ENCODE measurements at regions not wholly inside any gene's neighbourhood (a gene's known extent, or its start where the extent isn't known, plus 50 kb on each side); places are given as distances from the start of the nearest gene placed in this dataset.
"Not testable (repeated sequence)": the region's sequence is repeated elsewhere in the genome, so short reads cannot be mapped to it uniquely, and the experiment has no call there.

DNA sequence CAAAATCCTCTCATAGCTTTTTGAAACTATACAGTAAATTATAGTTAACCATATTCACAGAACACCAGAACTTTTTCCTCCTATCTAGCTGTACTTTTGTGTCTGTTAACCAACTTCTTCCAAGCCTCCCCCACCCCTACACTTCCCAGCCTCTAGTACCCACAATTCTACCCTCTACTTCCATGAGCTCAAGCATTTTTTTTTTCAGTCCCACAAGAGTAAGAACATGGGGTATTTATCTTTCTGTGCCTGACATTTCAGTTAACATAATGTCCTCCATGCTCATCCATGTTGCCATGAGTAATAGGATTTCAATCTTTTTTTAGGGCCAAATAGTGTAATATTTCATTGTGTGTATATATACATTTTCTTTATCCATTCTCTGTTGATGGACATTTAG lies 128.3 kb upstream of the MAN2A1 start:
- H3K27me3 Mint-ChIP-seq (ENCODE audit: low read depth), result no peaks in the 10 kb centered on the region
- H3K4me3 Mint-ChIP-seq, result no peak overlapping the region
- peaks cover 10% of the 10 kb centered on the region for H3K4me1 Mint-ChIP-seq
- H3K27ac Mint-ChIP-seq, result no peak overlapping the region
- TF ChIP-seq, protein P1, sequence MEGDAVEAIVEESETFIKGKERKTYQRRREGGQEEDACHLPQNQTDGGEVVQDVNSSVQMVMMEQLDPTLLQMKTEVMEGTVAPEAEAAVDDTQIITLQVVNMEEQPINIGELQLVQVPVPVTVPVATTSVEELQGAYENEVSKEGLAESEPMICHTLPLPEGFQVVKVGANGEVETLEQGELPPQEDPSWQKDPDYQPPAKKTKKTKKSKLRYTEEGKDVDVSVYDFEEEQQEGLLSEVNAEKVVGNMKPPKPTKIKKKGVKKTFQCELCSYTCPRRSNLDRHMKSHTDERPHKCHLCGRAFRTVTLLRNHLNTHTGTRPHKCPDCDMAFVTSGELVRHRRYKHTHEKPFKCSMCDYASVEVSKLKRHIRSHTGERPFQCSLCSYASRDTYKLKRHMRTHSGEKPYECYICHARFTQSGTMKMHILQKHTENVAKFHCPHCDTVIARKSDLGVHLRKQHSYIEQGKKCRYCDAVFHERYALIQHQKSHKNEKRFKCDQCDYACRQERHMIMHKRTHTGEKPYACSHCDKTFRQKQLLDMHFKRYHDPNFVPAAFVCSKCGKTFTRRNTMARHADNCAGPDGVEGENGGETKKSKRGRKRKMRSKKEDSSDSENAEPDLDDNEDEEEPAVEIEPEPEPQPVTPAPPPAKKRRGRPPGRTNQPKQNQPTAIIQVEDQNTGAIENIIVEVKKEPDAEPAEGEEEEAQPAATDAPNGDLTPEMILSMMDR (IDR thresholded peaks at IDR 0.05; ENCODE audit: unreplicated experiment), result no peak
- H3K36me3 Mint-ChIP-seq, result no peaks in the 10 kb centered on the region
- peaks cover 10% of the 10 kb centered on the region for H3K9me3 Mint-ChIP-seq
- DNase-seq (ENCODE audit: low spot score in 2 of 2, unreplicated experiment in 2 of 2), result no peak

DNA sequence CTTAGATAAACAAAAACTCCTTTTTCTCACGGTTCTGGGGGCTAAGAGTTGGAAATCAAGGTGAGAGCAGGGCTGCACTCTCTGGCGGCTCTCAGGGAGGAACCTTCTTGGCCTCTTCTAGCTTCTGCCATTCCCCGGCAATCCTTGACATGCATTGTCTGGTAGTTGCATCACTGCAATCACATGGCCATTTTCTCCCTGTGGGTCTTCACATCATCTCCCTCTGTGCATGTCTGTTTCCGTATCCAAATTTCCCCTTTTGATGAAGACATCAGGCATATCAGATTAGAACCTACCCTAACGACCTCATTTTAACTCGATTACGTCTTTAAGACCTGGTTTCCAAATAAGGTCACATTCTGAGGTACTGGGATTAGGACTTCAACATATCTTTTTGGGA lies 129.2 kb upstream of the MAN2A1 start:
- TF ChIP-seq, protein P1 (IDR thresholded peaks at IDR 0.05; ENCODE audit: unreplicated experiment), result no peak
- H3K27ac Mint-ChIP-seq, result no peak overlapping the region
- H3K4me3 Mint-ChIP-seq, result no peak overlapping the region
- DNase-seq (ENCODE audit: low spot score in 2 of 2, unreplicated experiment in 2 of 2), result no peak
- H3K4me1 Mint-ChIP-seq, result peaks cover 10% of the 10 kb centered on the region
- no peaks in the 10 kb centered on the region for H3K36me3 Mint-ChIP-seq
- peaks cover 10% of the 10 kb centered on the region for H3K9me3 Mint-ChIP-seq
- H3K27me3 Mint-ChIP-seq (ENCODE audit: low read depth), result no peaks in the 10 kb centered on the region

- peaks cover 10% of the 10 kb centered on the region for H3K4me1 Mint-ChIP-seq
- H3K4me3 Mint-ChIP-seq, result no peak overlapping the region
Observed at GRCh38 chr5:109558952-109559351, 130.8 kb upstream of the MAN2A1 start.

GRCh38 chr5:109558364-109558763 lies 131.4 kb upstream of the MAN2A1 start:
- TF ChIP-seq, protein P1 (IDR thresholded peaks at IDR 0.05; ENCODE audit: unreplicated experiment), result no peak
- Mint-ChIP-seq H3K4me1 (peaks cover 10% of the 10 kb centered on the region), H3K9me3 (peaks cover 7% of the 10 kb centered on the region), H3K4me3 (no peak overlapping the region), H3K36me3 (no peaks in the 10 kb centered on the region), H3K27ac (no peak overlapping the region), H3K27me3 (ENCODE audit: low read depth) (no peaks in the 10 kb centered on the region)
- DNase-seq (ENCODE audit: low spot score in 2 of 2, unreplicated experiment in 2 of 2), result no peak

More at GRCh38 chr5:109558952-109559351, 130.8 kb upstream of the MAN2A1 start:
- H3K27ac Mint-ChIP-seq, result no peak overlapping the region
- TF ChIP-seq, protein P1 (IDR thresholded peaks at IDR 0.05; ENCODE audit: unreplicated experiment), result no peak
- peaks cover 5% of the 10 kb centered on the region for H3K9me3 Mint-ChIP-seq
- H3K36me3 Mint-ChIP-seq, result no peaks in the 10 kb centered on the region
- DNase-seq (ENCODE audit: low spot score in 2 of 2, unreplicated experiment in 2 of 2), result no peak
- H3K27me3 Mint-ChIP-seq (ENCODE audit: low read depth), result no peaks in the 10 kb centered on the region

DNA sequence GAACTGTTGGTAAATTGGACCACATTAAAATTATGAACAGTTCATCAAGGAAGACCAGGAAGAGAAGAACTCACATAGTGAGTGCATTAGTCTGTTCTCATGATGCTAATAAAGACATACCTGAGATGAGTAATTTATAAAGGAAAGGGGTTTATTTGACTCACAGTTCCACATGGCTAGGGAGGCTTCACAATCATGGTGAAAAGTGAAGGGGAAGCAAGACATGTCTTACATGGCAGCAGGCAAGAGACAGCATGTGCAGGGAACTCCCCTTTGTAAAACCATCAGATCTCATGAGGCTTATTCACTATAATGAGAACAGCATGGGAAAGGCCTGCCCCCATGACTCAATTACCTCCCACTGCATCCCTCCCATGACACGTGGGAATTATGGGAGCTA lies 135.9 kb upstream of the MAN2A1 start:
- no peaks in the 10 kb centered on the region for H3K27me3 Mint-ChIP-seq (ENCODE audit: low read depth)
- peaks cover 10% of the 10 kb centered on the region for H3K4me1 Mint-ChIP-seq
- TF ChIP-seq, protein P1 (IDR thresholded peaks at IDR 0.05; ENCODE audit: unreplicated experiment), result no peak
- peaks cover 27% of the 10 kb centered on the region for H3K9me3 Mint-ChIP-seq
- no peak overlapping the region for H3K4me3 Mint-ChIP-seq
- H3K27ac Mint-ChIP-seq, result no peak overlapping the region
- peaks cover 7% of the 10 kb centered on the region for H3K36me3 Mint-ChIP-seq
- DNase-seq (ENCODE audit: low spot score in 2 of 2, unreplicated experiment in 2 of 2), result no peak

- not testable (repeated sequence) for H3K4me1 Mint-ChIP-seq; H3K27me3 Mint-ChIP-seq (ENCODE audit: low read depth); H3K27ac Mint-ChIP-seq; DNase-seq (ENCODE audit: low spot score in 2 of 2, unreplicated experiment in 2 of 2); H3K36me3 Mint-ChIP-seq; H3K4me3 Mint-ChIP-seq
- peaks cover 27% of the 10 kb centered on the region for H3K9me3 Mint-ChIP-seq
Observed at GRCh38 chr5:109551234-109551633, 138.5 kb upstream of the MAN2A1 start.

Data from mesothelial cell of epicardium (in vitro differentiated cells).